Brain microvascular endothelial cell (primary cell): ENCODE measurements at regions not wholly inside any gene's neighbourhood (a gene's known extent, or its start where the extent isn't known, plus 50 kb on each side); places are given as distances from the start of the nearest gene placed in this dataset.
A peak's percentile ranks its signal among the peaks of the same experiment; 100 is the strongest.

Source experiments
- DNase-seq: peaks from one replicate; pipeline ENCODE4 v3.0.0-alpha.2; 2020
- H3K27ac ChIP-seq: fragments of 250-450 bp; sonication (Bioruptor Pico); 2 replicates; pipeline ENCODE4 v1.5.1; 2020; ENCODE audit warnings: mild to moderate bottlenecking, moderate library complexity
- H3K27me3 ChIP-seq: fragments of 250-450 bp; sonication (Bioruptor Pico); replicated peaks from 2 replicates; pipeline ENCODE4 v1.5.1; 2020; ENCODE audit warnings: mild to moderate bottlenecking
- H3K36me3 ChIP-seq: fragments of 250-450 bp; sonication (Bioruptor Pico); replicated peaks from 2 replicates; pipeline ENCODE4 v1.5.1; 2020; ENCODE audit warnings: mild to moderate bottlenecking
- H3K4me3 ChIP-seq: 2 replicates; pipeline ENCODE4 v1.5.1; 2011; ENCODE audit warnings: low read depth, mild to moderate bottlenecking, control low read depth, low read length, moderate library complexity
- in situ Hi-C: cut with HindIII; loops from 2 replicates; pipeline ENCODE4 v1.10.0; 2017; ENCODE audit warnings: low sequenced_read_pairs, low pct_ligation_motif_present
- TF ChIP-seq, protein P1 (sequence below): IDR thresholded peaks from 2 replicates; pipeline ENCODE4 v1.5.1; 2011; ENCODE audit warnings: low read depth, mild to moderate bottlenecking, moderate library complexity, low read length, control low read depth, inconsistent platforms; ENCODE audit errors: missing control alignments

DNA sequence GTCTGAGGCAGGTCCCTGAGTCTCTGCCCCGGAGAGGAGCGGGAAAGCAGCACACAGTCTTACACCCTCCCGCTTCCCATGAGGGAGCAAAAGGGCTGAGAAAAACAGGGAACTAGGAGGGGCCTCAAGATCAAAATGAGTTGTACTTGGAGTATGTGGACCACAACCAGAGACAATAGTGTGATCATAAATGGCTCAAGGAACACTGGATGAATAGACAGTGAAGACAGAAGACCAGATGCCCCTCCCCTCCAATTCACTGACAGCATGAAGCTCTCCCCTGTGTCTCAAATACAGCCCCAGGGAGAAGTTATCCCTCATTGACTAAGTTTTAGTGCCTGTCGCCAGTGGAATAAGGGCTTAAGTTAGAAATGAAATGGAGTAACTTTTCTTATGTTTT lies 191.0 kb downstream of the TFAP2A start:
- no peak overlapping the region for H3K4me3 ChIP-seq
- in situ Hi-C loops: no loop called here
- DNase-seq: no peak
- H3K27ac ChIP-seq: no peak overlapping the region
- no peaks in the 10 kb centered on the region for H3K27me3 ChIP-seq
- H3K36me3 ChIP-seq: no peaks in the 10 kb centered on the region
- TF ChIP-seq, protein P1, sequence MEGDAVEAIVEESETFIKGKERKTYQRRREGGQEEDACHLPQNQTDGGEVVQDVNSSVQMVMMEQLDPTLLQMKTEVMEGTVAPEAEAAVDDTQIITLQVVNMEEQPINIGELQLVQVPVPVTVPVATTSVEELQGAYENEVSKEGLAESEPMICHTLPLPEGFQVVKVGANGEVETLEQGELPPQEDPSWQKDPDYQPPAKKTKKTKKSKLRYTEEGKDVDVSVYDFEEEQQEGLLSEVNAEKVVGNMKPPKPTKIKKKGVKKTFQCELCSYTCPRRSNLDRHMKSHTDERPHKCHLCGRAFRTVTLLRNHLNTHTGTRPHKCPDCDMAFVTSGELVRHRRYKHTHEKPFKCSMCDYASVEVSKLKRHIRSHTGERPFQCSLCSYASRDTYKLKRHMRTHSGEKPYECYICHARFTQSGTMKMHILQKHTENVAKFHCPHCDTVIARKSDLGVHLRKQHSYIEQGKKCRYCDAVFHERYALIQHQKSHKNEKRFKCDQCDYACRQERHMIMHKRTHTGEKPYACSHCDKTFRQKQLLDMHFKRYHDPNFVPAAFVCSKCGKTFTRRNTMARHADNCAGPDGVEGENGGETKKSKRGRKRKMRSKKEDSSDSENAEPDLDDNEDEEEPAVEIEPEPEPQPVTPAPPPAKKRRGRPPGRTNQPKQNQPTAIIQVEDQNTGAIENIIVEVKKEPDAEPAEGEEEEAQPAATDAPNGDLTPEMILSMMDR: no peak

DNA sequence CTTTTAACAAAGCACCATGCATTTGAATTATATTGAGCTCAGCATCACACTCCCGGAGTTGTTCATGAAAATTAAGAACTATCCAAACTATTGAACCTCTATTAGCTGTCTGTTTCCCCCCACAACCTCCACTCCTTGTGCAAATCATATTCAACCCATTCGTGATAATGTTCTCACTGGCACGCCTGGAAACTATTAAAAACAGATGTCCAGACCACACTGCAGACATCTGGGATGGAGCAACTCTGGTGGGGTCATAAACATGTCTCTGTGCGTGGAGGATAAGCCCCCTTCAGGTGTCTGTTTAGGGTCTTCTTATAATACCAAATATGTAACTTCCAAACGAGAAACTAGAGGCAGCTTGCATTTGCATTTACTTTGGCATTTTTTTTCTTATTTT lies 193.7 kb downstream of the TFAP2A start:
- Histone ChIP-seq H3K27me3 (no peaks in the 10 kb centered on the region), H3K27ac (no peak overlapping the region), H3K36me3 (no peaks in the 10 kb centered on the region), H3K4me3 (no peak overlapping the region)
- TF ChIP-seq, protein P1: no peak
- DNase-seq: no peak
- in situ Hi-C loops: no loop called here

DNA sequence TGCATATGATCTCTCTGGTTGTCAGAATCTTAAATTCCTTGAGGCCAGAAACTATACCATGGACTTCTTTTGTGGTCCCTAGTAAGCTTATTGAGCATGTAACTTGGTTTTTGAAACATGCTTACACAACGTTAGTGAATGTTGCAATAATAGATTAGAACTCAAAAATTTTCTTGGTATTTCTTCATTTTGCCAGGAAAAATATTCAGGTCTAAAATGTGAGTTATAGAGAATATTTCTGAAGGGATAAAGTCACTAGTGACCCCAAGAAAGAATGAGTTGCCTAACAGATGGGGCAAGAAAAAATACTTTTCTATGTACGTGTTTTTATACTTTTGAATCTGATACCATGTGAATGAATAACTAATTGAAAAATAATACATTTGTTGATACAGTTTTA lies 195.4 kb downstream of the TFAP2A start:
- in situ Hi-C loops: no loop called here
- DNase-seq: no peak

DNA sequence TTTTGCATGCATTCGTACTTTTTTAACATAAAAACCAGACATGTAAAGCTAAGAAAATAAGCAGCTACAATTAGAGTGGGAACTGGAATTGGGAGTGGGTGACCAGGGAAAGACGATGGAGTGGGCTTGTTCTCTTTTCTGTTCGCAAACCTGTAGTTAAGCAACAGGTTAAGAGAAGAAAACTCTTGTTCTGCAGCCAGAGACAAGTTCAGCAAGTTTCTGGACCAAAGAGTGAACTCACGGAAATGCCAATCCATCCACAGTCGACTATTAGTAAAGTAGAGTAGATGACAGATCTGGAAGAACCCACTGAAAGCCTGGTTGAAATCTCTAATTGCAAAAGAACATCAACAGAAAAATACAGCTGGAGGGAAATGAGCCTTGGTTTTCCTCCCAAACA lies 197.8 kb downstream of the TFAP2A start:
- in situ Hi-C loops: no loop called here
- Histone ChIP-seq H3K4me3 (no peak overlapping the region), H3K27ac (no peak overlapping the region), H3K27me3 (no peaks in the 10 kb centered on the region), H3K36me3 (no peaks in the 10 kb centered on the region)
- TF ChIP-seq, protein P1: no peak
- no peak for DNase-seq

More for the DNA sequence above, 195.4 kb downstream of the TFAP2A start:
- Histone ChIP-seq H3K36me3 (no peaks in the 10 kb centered on the region), H3K27me3 (no peaks in the 10 kb centered on the region), H3K4me3 (no peak overlapping the region), H3K27ac (no peak overlapping the region)
- TF ChIP-seq, protein P1: no peak

DNA sequence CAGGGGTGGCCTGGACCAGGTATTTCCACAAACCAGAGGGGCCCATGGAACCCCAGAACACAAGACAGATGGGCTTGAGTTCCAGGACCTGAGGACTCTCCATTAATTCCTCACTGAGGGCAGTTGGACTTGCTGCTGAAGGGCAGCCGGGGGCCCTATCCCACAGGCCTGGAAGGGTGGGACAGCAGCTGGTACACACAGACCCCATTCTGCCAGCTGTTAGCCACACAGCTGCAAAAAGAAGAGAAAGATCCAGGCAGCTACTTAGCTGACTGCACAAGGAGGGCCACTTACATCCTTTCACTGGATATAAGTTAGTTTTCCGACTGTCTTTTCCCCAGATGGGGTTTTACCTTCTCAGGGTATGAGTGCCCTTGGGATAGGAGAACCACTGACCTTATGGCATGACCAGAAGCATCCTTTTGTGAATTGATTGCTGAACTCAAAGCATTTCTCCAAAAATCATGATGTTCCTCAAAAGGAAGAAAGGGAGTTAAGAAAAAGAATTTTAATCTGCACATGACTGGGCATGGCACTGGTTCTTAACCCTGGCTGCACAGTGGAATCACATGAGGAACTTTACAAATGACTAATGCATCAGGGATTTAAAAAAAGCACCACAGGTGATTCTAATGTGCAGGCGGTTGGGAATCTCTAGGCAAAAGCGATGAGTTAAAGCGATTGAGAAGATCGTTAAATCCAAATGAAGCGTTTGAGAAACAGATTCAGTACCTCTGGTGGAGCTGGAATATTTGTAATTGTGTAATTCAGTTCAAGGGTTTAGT lies 199.4 kb downstream of the TFAP2A start:
- H3K4me3 ChIP-seq: no peak overlapping the region
- in situ Hi-C loops: no loop called here
- DNase-seq: no peak
- no peaks in the 10 kb centered on the region for H3K27me3 ChIP-seq
- TF ChIP-seq, protein P1: no peak
- no peaks in the 10 kb centered on the region for H3K36me3 ChIP-seq
- H3K27ac ChIP-seq: no peak overlapping the region

DNA sequence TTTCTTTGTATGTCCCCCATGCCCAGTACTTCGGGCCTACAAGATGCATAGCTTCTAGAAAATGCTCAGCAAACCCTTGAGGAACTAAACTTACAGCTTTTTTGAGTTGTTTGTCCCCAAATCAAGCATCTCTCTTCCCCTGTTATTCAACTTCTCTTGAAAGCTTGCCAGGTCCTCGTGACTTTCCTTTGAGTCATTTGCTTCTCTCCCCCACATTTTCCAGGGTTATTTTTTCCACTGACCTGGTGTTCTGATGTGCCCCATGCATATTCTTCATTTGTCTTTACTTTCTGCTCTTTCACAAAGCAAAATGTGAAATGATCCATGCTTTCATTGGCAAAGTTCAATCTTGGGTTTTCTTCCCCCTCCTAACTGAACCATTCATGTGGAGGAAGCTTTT lies 204.8 kb downstream of the TFAP2A start:
- in situ Hi-C loops: no loop called here
- TF ChIP-seq, protein P1: no peak
- no peaks in the 10 kb centered on the region for H3K27me3 ChIP-seq
- no peak overlapping the region for H3K27ac ChIP-seq
- H3K36me3 ChIP-seq: no peaks in the 10 kb centered on the region
- no peak overlapping the region for H3K4me3 ChIP-seq
- DNase-seq: peak; percentile 24
